Activated CD4-positive, alpha-beta T cell treated with anti-CD3 and anti-CD28 coated beads, Interleukin-2, amount 10 ng/mL, durations not matched to agents 7 days and 5 days (primary cell): ENCODE measurements at regions not wholly inside any gene's neighbourhood (a gene's known extent, or its start where the extent isn't known, plus 50 kb on each side); places are given as distances from the start of the nearest gene placed in this dataset.

Source experiments
- CTCF ChIA-PET: fragments of 350-600 bp; sonication (Branson Sonifier 250); formaldehyde crosslinking; loops from one replicate; lab custom pipeline; 2021; ENCODE audit warnings: antibody characterized with exemption; lab: Charles Lee
- POLR2A ChIA-PET: fragments of 350-600 bp; sonication (Branson Sonifier 250); formaldehyde crosslinking; loops from one replicate; lab custom pipeline; 2021; ENCODE audit warnings: antibody characterized with exemption; lab: Charles Lee
- DNase-seq: peaks from one replicate; pipeline ENCODE4 v3.0.0-alpha.2; 2020
- H3K27ac Mint-ChIP-seq: one replicate; pipeline ENCODE4 v1.8.0; 2021; ENCODE audit warnings: mild to moderate bottlenecking, moderate library complexity, mixed read lengths
- H3K27me3 Mint-ChIP-seq: one replicate; pipeline ENCODE4 v1.8.0; 2021; ENCODE audit warnings: mixed read lengths
- H3K36me3 Mint-ChIP-seq: one replicate; pipeline ENCODE4 v1.8.0; 2021; ENCODE audit warnings: low read depth, mixed read lengths
- H3K4me1 Mint-ChIP-seq: one replicate; pipeline ENCODE4 v1.8.0; 2021; ENCODE audit warnings: mixed read lengths
- H3K4me3 Mint-ChIP-seq: one replicate; pipeline ENCODE4 v1.8.0; 2021; ENCODE audit warnings: mild to moderate bottlenecking, moderate library complexity, mixed read lengths
- H3K9me3 Mint-ChIP-seq: one replicate; pipeline ENCODE4 v1.8.0; 2021; ENCODE audit warnings: mixed read lengths

DNA sequence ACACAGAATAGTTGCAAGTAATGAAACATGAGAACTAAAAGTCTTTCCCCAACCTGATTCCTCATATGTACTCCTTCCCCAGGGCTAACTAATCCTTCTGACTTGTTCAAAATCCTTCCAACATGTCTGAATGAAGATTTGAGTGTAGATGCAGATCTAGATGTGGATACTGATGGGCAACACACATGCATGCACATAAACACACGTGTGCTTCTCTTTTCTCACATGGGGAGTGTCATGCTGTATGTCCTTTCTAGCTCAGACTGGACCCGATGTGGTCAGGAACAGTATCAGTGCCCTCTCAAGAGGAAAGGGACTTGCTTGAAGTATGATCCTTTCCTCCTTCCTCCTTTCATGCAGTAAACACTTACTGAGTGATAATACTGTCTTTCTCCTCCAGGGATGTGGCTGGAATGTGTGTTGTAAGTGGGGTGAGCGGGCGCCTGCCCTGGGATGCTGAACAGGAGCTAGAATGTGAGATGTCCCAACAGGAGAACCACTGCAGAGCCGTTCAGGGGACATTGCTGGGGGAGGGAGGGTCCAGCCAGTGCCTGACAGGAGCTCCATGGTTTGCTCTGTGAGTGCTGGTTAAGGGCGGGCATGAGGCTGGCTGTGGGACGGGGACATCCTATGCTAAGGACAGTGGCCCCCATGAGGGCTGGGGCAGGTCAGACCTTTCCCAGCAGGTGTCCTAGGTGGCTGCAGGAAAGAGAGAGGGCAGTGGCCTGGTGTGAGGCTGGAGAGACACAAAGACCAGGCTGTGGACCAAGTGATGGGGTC lies 146.9 kb downstream of the TEX29 start:
- Mint-ChIP-seq H3K4me1 (no peaks in the 10 kb centered on the region), H3K9me3 (no peaks in the 10 kb centered on the region), H3K27ac (no peak overlapping the region), H3K36me3 (no peaks in the 10 kb centered on the region), H3K27me3 (peaks cover 23% of the 10 kb centered on the region), H3K4me3 (no peak overlapping the region)
- ChIA-PET CTCF (no interaction called here), POLR2A (interaction anchor here (0.6 kb wide), 1 partner anchor 67 kb away, joined by 4 read pairs; no protein-coding TSS in a partner anchor)
- no peak for DNase-seq

DNA sequence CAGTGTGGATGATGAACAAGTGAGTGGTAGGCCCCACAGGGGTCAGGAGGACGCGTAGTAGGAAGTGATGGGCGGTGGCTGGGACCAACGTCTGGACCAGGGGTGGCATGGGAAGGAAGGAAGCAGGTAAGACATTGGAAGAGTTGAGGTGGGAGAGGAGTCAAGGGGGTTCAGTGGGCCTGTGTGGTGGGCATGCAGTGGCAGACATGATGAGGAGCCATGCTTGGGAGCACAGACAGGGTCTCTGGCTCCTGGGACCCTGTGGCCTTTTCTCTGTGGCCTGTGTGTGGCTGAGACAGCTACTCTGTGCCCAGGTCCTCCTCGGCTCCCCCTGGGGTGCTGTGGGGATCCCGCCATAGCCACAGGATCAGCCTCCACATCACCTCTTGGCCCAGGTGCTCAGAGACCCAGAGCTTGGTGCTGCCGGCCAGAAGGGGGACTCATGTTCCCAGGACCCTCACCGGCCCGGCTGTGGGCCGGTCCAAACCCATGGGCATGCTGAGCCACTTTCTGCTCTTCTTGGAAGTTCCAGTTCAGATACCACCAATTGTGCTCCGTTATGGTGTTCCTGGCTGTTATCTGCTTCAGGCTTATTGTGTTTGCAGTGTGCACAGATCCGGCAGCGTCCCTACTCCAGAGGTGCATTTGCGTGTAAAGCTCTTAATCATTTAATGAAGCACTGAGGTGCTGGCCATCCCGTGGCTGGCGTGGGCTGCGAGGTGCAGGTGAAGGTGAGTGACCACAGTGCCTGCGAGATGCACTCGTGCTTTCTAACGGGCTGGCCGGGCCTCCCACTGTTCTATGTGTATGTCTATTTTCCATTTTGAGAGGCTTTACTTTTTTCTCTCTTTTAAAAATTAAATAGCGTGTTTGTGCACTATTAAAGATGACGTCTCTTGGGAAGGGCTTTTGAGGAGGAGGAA lies 147.9 kb downstream of the TEX29 start:
- H3K4me1 Mint-ChIP-seq: no peaks in the 10 kb centered on the region
- DNase-seq: no peak
- no peaks in the 10 kb centered on the region for H3K9me3 Mint-ChIP-seq
- no peak overlapping the region for H3K4me3 Mint-ChIP-seq
- H3K36me3 Mint-ChIP-seq: no peaks in the 10 kb centered on the region
- CTCF ChIA-PET: interaction anchor here (0.6 kb wide), 1 partner anchor 1852 kb away, joined by 3 read pairs; no protein-coding TSS in a partner anchor
- POLR2A ChIA-PET: no interaction called here
- H3K27ac Mint-ChIP-seq: no peak overlapping the region
- H3K27me3 Mint-ChIP-seq: peaks cover 23% of the 10 kb centered on the region

- no peak overlapping the region for H3K4me3 Mint-ChIP-seq
- CTCF ChIA-PET: no interaction called here
- no peaks in the 10 kb centered on the region for H3K4me1 Mint-ChIP-seq
- DNase-seq: no peak
- H3K36me3 Mint-ChIP-seq: no peaks in the 10 kb centered on the region
- H3K27ac Mint-ChIP-seq: no peak overlapping the region
- POLR2A ChIA-PET: no interaction called here
- H3K9me3 Mint-ChIP-seq: no peaks in the 10 kb centered on the region
- H3K27me3 Mint-ChIP-seq: peaks cover 18% of the 10 kb centered on the region
These were observed 149.0 kb downstream of the TEX29 start for GRCh38 chr13:111469450-111469849.

DNA sequence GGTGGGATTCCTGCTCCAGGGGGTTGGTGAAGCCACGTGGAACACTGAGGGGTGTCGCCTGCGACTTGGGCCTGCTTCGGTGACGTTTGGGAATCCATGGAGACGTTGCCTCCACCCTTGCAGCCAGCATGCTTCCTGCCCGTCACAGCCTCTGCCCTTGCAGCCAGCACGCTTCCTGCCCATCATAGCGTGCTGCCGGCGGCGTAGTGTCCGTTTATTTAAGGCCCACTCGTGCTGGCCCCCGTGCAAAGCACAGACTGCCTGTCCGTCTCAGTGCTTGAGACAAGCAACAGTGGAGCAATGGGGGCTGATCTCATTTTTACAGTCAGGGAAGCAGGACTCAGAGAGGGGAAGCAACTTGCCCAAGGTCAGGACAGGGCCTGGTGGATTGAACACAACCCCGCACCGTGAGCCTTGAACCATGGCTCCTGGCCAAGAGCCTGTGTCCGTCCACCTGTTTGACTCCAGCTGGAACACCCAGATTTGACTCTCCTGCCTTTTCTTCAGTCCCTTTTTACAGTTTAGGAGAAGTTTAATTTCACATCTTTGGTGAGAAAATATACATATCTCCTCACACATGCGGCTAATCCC lies 149.6 kb downstream of the TEX29 start:
- no peaks in the 10 kb centered on the region for H3K4me1 Mint-ChIP-seq
- ChIA-PET CTCF (no interaction called here), POLR2A (no interaction called here)
- H3K27ac Mint-ChIP-seq: no peak overlapping the region
- H3K36me3 Mint-ChIP-seq: no peaks in the 10 kb centered on the region
- no peaks in the 10 kb centered on the region for H3K9me3 Mint-ChIP-seq
- no peak overlapping the region for H3K4me3 Mint-ChIP-seq
- no peak for DNase-seq
- peaks cover 14% of the 10 kb centered on the region for H3K27me3 Mint-ChIP-seq

GRCh38 chr13:111470933-111471332 lies 150.5 kb downstream of the TEX29 start:
- no peak for DNase-seq
- no peaks in the 10 kb centered on the region for H3K36me3 Mint-ChIP-seq
- no peaks in the 10 kb centered on the region for H3K9me3 Mint-ChIP-seq
- H3K27me3 Mint-ChIP-seq: peaks cover 9% of the 10 kb centered on the region
- ChIA-PET CTCF (no interaction called here), POLR2A (no interaction called here)
- H3K4me3 Mint-ChIP-seq: no peak overlapping the region
- no peak overlapping the region for H3K27ac Mint-ChIP-seq
- no peaks in the 10 kb centered on the region for H3K4me1 Mint-ChIP-seq

DNA sequence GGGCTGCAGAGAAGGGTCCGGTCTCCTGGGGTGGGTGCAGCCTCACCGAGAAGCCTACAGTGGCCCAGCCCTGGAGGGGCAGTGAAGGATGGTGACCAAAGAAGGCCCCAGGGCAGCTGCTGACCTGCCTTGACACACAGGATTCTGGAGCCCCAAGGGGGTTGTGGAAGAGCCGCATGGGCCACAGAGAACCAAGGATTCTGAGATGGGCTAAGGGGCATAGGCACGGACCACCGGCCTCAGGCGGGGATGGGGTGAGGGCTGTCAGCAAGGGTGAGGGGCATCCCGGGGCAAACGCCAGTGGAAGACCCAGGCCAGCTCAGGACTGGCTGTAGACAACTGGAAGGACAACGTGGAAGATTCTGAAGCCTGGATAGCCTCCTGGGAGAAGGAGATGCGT lies 151.6 kb downstream of the TEX29 start:
- Mint-ChIP-seq H3K27me3 (peaks cover 3% of the 10 kb centered on the region), H3K27ac (no peak overlapping the region), H3K36me3 (no peaks in the 10 kb centered on the region), H3K4me1 (no peaks in the 10 kb centered on the region), H3K4me3 (no peak overlapping the region), H3K9me3 (no peaks in the 10 kb centered on the region)
- no peak for DNase-seq
- ChIA-PET CTCF (no interaction called here), POLR2A (no interaction called here)

GRCh38 chr13:111472559-111473460 lies 152.4 kb downstream of the TEX29 start:
- no peaks in the 10 kb centered on the region for H3K9me3 Mint-ChIP-seq
- ChIA-PET CTCF (interaction anchor here (0.5 kb wide), 1 partner anchor 1218 kb away, joined by 4 read pairs; no protein-coding TSS in a partner anchor), POLR2A (no interaction called here)
- DNase-seq: no peak
- no peak overlapping the region for H3K27ac Mint-ChIP-seq
- no peaks in the 10 kb centered on the region for H3K36me3 Mint-ChIP-seq
- no peaks in the 10 kb centered on the region for H3K4me1 Mint-ChIP-seq
- no peaks in the 10 kb centered on the region for H3K27me3 Mint-ChIP-seq
- H3K4me3 Mint-ChIP-seq: no peak overlapping the region

DNA sequence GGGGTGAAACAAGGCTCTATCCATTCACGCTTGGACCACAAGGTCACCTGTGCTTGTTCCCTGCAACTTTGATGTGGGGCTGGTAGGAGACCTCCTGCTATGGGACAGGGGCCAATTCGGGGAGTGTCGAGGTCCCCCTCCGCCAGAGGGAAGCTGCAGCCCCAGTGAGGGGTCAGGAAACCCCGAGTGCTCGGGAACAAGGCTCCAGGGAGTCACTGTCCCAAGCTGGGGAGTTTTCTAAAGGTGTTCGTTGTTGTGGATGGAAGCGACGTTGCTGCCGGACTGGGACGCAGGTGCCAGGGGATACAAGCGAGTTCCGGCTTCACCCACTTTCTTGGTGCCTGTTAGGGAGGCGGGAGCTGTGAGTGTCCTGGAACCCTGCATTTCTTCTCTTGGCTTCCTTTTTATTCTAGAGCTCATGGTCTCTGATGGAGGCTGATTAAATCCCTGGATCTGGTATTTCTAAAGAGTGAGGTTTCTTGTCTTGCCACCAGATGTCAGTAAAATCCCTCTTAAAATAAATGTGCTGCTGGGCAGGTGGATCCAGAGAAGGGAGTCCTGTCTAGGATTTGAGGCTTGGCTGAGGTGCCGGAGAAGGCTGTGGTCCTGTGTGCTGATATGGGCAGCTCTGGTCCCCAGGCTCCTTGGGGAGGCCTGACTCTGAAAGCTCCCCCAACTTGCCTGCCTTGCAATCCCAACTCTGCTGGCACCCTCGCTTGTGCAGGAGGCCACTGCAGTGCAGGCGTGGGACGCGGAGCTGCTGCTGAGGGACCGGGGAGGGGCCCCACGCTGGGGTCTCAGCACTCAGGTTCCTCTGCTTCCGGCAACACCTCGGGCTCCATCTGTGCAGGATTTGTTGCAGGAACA lies 153.9 kb downstream of the TEX29 start:
- Mint-ChIP-seq H3K4me1 (no peaks in the 10 kb centered on the region), H3K9me3 (no peaks in the 10 kb centered on the region), H3K4me3 (no peak overlapping the region), H3K27me3 (no peaks in the 10 kb centered on the region), H3K36me3 (no peaks in the 10 kb centered on the region), H3K27ac (no peak overlapping the region)
- CTCF ChIA-PET: no interaction called here
- no peak for DNase-seq
- POLR2A ChIA-PET: interaction anchor here (0.5 kb wide), 1 partner anchor 1132 kb away, joined by 3 read pairs; no protein-coding TSS in a partner anchor

DNA sequence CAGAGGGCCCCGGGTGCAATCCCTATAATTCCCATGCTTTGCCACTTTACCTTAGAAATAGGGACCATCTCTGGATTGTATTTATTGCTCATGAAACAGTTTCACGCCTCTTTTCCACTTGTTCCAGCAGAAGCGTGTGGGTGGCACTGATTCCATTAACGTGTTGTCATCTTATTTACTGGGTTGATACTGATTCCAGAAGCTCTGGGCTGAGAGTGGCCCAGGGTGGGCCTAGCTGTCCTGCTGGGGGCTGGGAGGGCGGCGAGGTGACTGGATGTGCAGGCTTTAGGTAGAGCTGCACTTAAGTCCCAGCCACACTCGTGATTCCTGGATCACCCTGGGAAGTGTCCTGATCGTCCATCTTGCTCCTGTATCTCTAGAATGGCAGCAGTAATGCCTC lies 155.0 kb downstream of the TEX29 start:
- H3K4me3 Mint-ChIP-seq: no peak overlapping the region
- no peaks in the 10 kb centered on the region for H3K9me3 Mint-ChIP-seq
- ChIA-PET POLR2A (no interaction called here), CTCF (no interaction called here)
- H3K36me3 Mint-ChIP-seq: no peaks in the 10 kb centered on the region
- no peak overlapping the region for H3K27ac Mint-ChIP-seq
- no peaks in the 10 kb centered on the region for H3K27me3 Mint-ChIP-seq
- no peaks in the 10 kb centered on the region for H3K4me1 Mint-ChIP-seq
- no peak for DNase-seq

DNA sequence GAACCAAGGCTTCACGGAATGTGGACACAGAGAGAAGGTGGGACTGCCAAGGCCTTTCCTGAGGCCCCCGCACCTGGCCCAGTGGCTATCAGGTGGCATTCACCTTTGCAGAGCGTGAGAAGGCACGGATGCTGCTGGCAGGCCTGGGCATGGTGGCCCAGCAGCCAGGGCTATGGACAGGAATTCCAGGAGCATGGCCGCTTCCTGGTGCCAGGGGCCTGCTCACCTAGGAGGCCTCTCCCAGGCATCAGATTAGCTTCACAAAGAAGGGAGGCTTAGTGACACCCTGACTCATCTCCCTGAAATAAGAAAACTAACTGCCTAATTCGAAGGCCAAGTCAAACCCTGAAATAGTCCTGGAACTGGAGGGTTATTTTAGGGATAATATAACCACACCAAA lies 155.8 kb downstream of the TEX29 start:
- no peak overlapping the region for H3K27ac Mint-ChIP-seq
- H3K36me3 Mint-ChIP-seq: no peaks in the 10 kb centered on the region
- no peak for DNase-seq
- ChIA-PET CTCF (no interaction called here), POLR2A (no interaction called here)
- H3K9me3 Mint-ChIP-seq: no peaks in the 10 kb centered on the region
- no peaks in the 10 kb centered on the region for H3K4me1 Mint-ChIP-seq
- H3K4me3 Mint-ChIP-seq: no peak overlapping the region
- no peaks in the 10 kb centered on the region for H3K27me3 Mint-ChIP-seq

- Mint-ChIP-seq H3K27me3 (no peaks in the 10 kb centered on the region), H3K9me3 (no peaks in the 10 kb centered on the region), H3K27ac (no peak overlapping the region), H3K4me1 (no peaks in the 10 kb centered on the region), H3K36me3 (no peaks in the 10 kb centered on the region), H3K4me3 (no peak overlapping the region)
- POLR2A ChIA-PET: no interaction called here
- CTCF ChIA-PET: no interaction called here
- no peak for DNase-seq
These were observed 159.0 kb downstream of the TEX29 start for GRCh38 chr13:111479412-111479811.
